ENCODE measurements at regions not wholly inside any gene's neighbourhood (a gene's known extent, or its start where the extent isn't known, plus 50 kb on each side); places are given as distances from the start of the nearest gene placed in this dataset.

GRCh38 chr1:206420471-206420870, 49.8 kb upstream of the IKBKE start:
- H3K9me3 ChIP-seq = no peaks in the 10 kb centered on the region
- no peak overlapping the region for H3K4me3 ChIP-seq
- ATAC-seq (no peak), DNase-seq (no peak)
- TF ChIP-seq, protein P1, sequence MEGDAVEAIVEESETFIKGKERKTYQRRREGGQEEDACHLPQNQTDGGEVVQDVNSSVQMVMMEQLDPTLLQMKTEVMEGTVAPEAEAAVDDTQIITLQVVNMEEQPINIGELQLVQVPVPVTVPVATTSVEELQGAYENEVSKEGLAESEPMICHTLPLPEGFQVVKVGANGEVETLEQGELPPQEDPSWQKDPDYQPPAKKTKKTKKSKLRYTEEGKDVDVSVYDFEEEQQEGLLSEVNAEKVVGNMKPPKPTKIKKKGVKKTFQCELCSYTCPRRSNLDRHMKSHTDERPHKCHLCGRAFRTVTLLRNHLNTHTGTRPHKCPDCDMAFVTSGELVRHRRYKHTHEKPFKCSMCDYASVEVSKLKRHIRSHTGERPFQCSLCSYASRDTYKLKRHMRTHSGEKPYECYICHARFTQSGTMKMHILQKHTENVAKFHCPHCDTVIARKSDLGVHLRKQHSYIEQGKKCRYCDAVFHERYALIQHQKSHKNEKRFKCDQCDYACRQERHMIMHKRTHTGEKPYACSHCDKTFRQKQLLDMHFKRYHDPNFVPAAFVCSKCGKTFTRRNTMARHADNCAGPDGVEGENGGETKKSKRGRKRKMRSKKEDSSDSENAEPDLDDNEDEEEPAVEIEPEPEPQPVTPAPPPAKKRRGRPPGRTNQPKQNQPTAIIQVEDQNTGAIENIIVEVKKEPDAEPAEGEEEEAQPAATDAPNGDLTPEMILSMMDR (IDR thresholded peaks at IDR 0.05) = no peak
- H3K36me3 ChIP-seq (ENCODE audit: low read depth) = no peaks in the 10 kb centered on the region
- intact Hi-C loops (cut with DNase I, micrococcal nuclease) = no loop called here
- H3K4me1 ChIP-seq (ENCODE audit: low read depth) = peaks cover 10% of the 10 kb centered on the region

Measured in mucosa of descending colon (tissue), 3 donors.